ENCODE measurements at regions not wholly inside any gene's neighbourhood (a gene's known extent, or its start where the extent isn't known, plus 50 kb on each side); places are given as distances from the start of the nearest gene placed in this dataset.
"Not testable (repeated sequence)": the region's sequence is repeated elsewhere in the genome, so short reads cannot be mapped to it uniquely, and the experiment has no call there.

- no peak for DNase-seq (ENCODE audit: low read depth)
These were observed 77.2 kb upstream of the TRPM1 start for GRCh38 chr15:31178705-31179104.

GRCh38 chr15:31179693-31180092, 78.2 kb upstream of the TRPM1 start:
- DNase-seq (ENCODE audit: low read depth), result no peak

GRCh38 chr15:31193291-31193690, 91.8 kb upstream of the TRPM1 start:
- DNase-seq (ENCODE audit: low read depth), result no peak

- no peak for DNase-seq (ENCODE audit: low read depth)
These were observed 94.3 kb upstream of the TRPM1 start for GRCh38 chr15:31195871-31196270.

- no peak for DNase-seq (ENCODE audit: low read depth)
These were observed 96.2 kb upstream of the TRPM1 start for GRCh38 chr15:31197497-31198414.

- peak; percentile 13 for DNase-seq (ENCODE audit: low read depth)
These were observed 99.2 kb upstream of the TRPM1 start for GRCh38 chr15:31200735-31201151.

GRCh38 chr15:31202953-31203352, 101.4 kb upstream of the TRPM1 start:
- no peak for DNase-seq (ENCODE audit: low read depth)

GRCh38 chr15:31203999-31204398, 102.5 kb upstream of the TRPM1 start:
- DNase-seq (ENCODE audit: low read depth), result no peak

- DNase-seq (ENCODE audit: low read depth), result no peak
These were observed 105.1 kb upstream of the TRPM1 start for GRCh38 chr15:31206386-31207181.

- DNase-seq (ENCODE audit: low read depth), result no peak
These were observed 105.7 kb upstream of the TRPM1 start for GRCh38 chr15:31207246-31207645.

- not testable (repeated sequence) for DNase-seq (ENCODE audit: low read depth)
These were observed 106.3 kb upstream of the TRPM1 start for GRCh38 chr15:31207861-31208260.

- no peak for DNase-seq (ENCODE audit: low read depth)
These were observed 107.3 kb upstream of the TRPM1 start for GRCh38 chr15:31208817-31209216.

- no peak for DNase-seq (ENCODE audit: low read depth)
These were observed 109.8 kb upstream of the TRPM1 start for GRCh38 chr15:31211353-31211752.

GRCh38 chr15:31212326-31213080, 111.0 kb upstream of the TRPM1 start:
- DNase-seq (ENCODE audit: low read depth), result no peak

GRCh38 chr15:31214158-31214863, 112.3 kb upstream of the KLF13 start:
- DNase-seq (ENCODE audit: low read depth), result no peak

- DNase-seq (ENCODE audit: low read depth), result no peak
These were observed 111.7 kb upstream of the KLF13 start for GRCh38 chr15:31214864-31215489.

- DNase-seq (ENCODE audit: low read depth), result peak; percentile 49
These were observed 111.0 kb upstream of the KLF13 start for GRCh38 chr15:31215490-31216214.

- peak; percentile 38 for DNase-seq (ENCODE audit: low read depth)
These were observed 110.3 kb upstream of the KLF13 start for GRCh38 chr15:31216215-31216911.

GRCh38 chr15:31217067-31217466, 109.6 kb upstream of the KLF13 start:
- DNase-seq (ENCODE audit: low read depth), result no peak

Measured in T-helper 22 cell (primary cell).